ENCODE measurements at regions not wholly inside any gene's neighbourhood (a gene's known extent, or its start where the extent isn't known, plus 50 kb on each side); places are given as distances from the start of the nearest gene placed in this dataset.

DNA sequence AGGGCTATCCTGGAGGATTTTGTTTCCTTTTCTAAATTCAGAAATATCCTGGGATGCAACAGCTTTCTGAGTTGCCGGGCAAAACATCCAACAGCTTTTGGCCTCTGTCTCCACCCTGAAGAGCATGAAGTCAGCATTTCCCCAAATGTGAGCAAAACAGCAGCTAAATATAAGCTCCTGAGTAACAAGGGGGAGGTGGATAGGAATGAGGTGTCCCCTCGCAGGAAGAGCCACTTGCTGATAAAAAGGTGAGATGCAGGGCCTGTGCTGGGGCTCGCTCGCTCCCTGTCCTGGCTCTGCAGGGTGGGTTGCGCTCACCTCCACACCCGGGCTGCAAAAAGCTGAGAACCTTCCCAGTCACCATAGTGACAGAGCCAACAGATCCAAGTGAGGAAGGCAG is 264.3 kb downstream of the ZEB1 start:
- DNase-seq (ENCODE audit: low spot score): peak; percentile 57

DNA sequence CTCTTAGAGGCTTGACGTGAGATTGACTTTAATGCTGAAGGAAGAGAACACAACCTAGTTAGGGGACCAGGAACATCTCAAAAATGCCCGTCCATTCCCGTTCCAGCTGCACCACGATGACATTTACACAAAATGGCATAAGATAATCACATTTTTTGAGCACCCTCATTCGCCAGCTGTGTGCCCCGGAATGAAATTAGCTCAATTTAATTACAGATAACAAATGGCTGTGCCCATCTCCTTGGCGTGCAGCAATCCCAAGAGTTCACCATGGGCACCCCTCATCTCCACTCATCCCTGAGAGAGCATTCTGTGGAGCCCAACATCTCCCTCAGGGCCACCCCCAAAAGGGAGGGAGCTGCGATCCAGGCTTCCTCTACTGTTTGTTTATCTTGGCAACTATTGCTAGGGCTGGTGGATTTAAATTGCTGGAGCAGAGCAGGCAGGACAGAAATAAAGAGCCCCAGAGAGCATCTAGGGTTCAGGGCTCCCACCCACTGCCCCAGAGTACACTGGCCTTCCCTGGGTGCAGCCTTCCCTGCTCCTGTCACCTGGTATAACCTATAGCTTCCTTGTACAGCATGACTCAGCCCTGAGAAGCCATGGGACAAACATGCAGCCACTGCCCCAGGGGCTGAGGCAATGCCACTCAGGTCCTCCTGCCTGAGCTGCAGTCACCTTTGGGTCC is 263.5 kb downstream of the ZEB1 start:
- peak; percentile 82 for DNase-seq (ENCODE audit: low spot score)

DNA sequence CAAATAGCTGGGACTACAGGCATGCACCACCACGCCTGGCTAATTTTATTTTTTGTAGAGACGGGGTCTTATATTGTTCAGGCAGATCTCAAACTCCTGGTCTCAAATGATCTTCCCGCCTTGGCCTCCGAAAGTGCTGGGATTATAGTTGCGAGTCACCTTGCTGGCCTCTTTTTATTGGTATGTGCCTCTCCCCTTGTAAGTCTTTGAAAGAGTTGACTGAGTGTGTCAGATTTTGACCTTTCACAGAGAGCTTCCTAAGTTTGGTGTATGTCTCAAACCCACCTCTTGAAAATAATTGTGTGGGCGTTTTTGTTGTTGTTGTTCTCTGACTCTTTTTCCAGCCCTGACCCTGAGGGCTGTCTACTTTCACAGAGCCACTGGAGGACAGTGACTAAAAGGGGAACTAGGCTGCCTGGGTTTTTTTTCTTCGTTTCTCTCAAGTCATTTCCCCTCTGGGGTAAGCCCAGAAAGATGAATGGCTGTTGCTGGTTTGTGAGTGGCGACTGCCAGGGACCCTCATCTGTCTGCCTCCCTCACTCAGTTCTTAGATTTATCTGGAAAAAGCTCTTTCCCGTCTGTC is 262.8 kb downstream of the ZEB1 start:
- DNase-seq (ENCODE audit: low spot score): peak; percentile 25

DNA sequence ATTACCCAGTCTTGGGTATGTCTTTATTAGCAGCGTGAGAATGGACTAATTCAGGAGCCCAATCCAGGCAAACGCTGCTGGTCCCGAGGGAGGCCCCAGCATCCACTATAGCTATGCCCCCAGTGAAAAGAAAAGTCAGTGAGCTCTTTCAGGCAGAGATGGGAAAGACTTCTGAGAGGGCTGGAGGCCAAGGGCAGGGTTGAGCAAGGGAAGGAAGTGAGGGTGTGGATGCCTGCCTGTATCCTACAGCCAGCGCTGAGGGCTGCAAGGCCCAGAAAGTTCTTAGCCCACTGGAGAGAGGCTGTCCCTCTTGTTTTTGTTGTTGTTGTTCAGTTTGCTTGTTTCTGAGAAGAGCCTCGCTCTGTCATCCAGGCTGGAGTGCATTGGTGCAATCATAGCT is 261.6 kb downstream of the ZEB1 start:
- DNase-seq (ENCODE audit: low spot score): no peak

All from umbilical cord (tissue), 1 donor.